WTC11 (cell line): ENCODE measurements at regions not wholly inside any gene's neighbourhood (a gene's known extent, or its start where the extent isn't known, plus 50 kb on each side); places are given as distances from the start of the nearest gene placed in this dataset.

Source experiments
- ATAC-seq: fragments of 200-7000 bp; cut with Tn5 transposase; 2 replicates; pipeline ENCODE4 v1.10.0; 2021; ENCODE audit warnings: mild to moderate bottlenecking, moderate library complexity
- CTCF ChIA-PET: fragments of 300-600 bp; sonication (Branson Sonifier 250); formaldehyde crosslinking; loops from one replicate; lab custom pipeline; 2021; ENCODE audit warnings: antibody characterized with exemption; lab: Charles Lee
- POLR2A ChIA-PET: fragments of 350-600 bp; sonication (Branson Sonifier 250); formaldehyde crosslinking; loops from one replicate; lab custom pipeline; 2021; ENCODE audit warnings: antibody characterized with exemption; lab: Charles Lee
- DNase-seq: peaks from one replicate; pipeline ENCODE4 v3.0.0; 2021; ENCODE audit warnings: low spot score
- H3K27ac Mint-ChIP-seq: 2 replicates; pipeline ENCODE4 v1.8.0; 2021; ENCODE audit warnings: mixed read lengths
- H3K27me3 Mint-ChIP-seq: 2 replicates; pipeline ENCODE4 v1.8.0; 2021; ENCODE audit warnings: low read depth, mild to moderate bottlenecking, moderate library complexity, mixed read lengths
- H3K36me3 Mint-ChIP-seq: 2 replicates; pipeline ENCODE4 v1.8.0; 2021; ENCODE audit warnings: mixed read lengths
- H3K4me1 Mint-ChIP-seq: 2 replicates; pipeline ENCODE4 v1.8.0; 2022; ENCODE audit warnings: mixed read lengths
- H3K4me3 Mint-ChIP-seq: 2 replicates; pipeline ENCODE4 v1.8.0; 2021; ENCODE audit warnings: mild to moderate bottlenecking, moderate library complexity, mixed read lengths
- H3K9me3 Mint-ChIP-seq: 2 replicates; pipeline ENCODE4 v1.8.0; 2021; ENCODE audit warnings: mixed read lengths
- ATF3 ChIP-seq: sonication (generic); formaldehyde crosslinking; conservative IDR thresholded peaks from 2 replicates; pipeline ENCODE4 v1.8.1; 2022; ENCODE audit warnings: mild to moderate bottlenecking, missing genetic modification reagents
- CDX4 ChIP-seq: fragments of 250-450 bp; sonication (Bioruptor Pico); IDR thresholded peaks from 2 replicates; pipeline ENCODE4 v1.9.0; 2021; ENCODE audit warnings: moderate library complexity, mild to moderate bottlenecking, inconsistent platforms, borderline replicate concordance
- E2F4 ChIP-seq: sonication (generic); formaldehyde crosslinking; IDR thresholded peaks from 2 replicates; pipeline ENCODE4 v1.8.1; 2022; ENCODE audit warnings: low read depth, mild to moderate bottlenecking, moderate library complexity, missing genetic modification reagents, borderline replicate concordance
- FOXJ3 ChIP-seq: sonication (generic); formaldehyde crosslinking; IDR thresholded peaks from 2 replicates; pipeline ENCODE4 v1.9.0; 2021; ENCODE audit warnings: missing genetic modification reagents, mild to moderate bottlenecking, borderline replicate concordance
- FOXK1 ChIP-seq: sonication (generic); formaldehyde crosslinking; IDR thresholded peaks from 2 replicates; pipeline ENCODE4 v1.8.0; 2022; ENCODE audit warnings: mild to moderate bottlenecking, moderate library complexity, missing genetic modification reagents
- NFATC4 ChIP-seq: fragments of 250-450 bp; sonication (Bioruptor Pico); IDR thresholded peaks from 2 replicates; pipeline ENCODE4 v1.9.0; 2021; ENCODE audit warnings: mild to moderate bottlenecking
- NFYB ChIP-seq: sonication (generic); formaldehyde crosslinking; conservative IDR thresholded peaks from 2 replicates; pipeline ENCODE4 v1.8.0; 2022; ENCODE audit warnings: low read depth, missing genetic modification reagents
- NR1H2 ChIP-seq: sonication (generic); formaldehyde crosslinking; IDR thresholded peaks from 2 replicates; pipeline ENCODE4 v1.9.0; 2021; ENCODE audit warnings: mild to moderate bottlenecking, moderate library complexity, missing genetic modification reagents
- OVOL2 ChIP-seq: fragments of 250-450 bp; sonication (Bioruptor Pico); IDR thresholded peaks from 2 replicates; pipeline ENCODE4 v1.9.0; 2021; ENCODE audit warnings: mild to moderate bottlenecking, borderline replicate concordance
- PRRX2 ChIP-seq: fragments of 250-450 bp; sonication (Bioruptor Pico); IDR thresholded peaks from 2 replicates; pipeline ENCODE4 v1.8.0; 2021; ENCODE audit warnings: mild to moderate bottlenecking
- TP53 ChIP-seq: sonication (generic); formaldehyde crosslinking; IDR thresholded peaks from 2 replicates; pipeline ENCODE4 v1.8.1; 2023; ENCODE audit warnings: mild to moderate bottlenecking, missing genetic modification reagents
- ZBTB21 ChIP-seq: sonication (generic); formaldehyde crosslinking; IDR thresholded peaks from 2 replicates; pipeline ENCODE4 v1.8.1; 2023; ENCODE audit warnings: mild to moderate bottlenecking, missing genetic modification reagents, borderline replicate concordance
- ZNF281 ChIP-seq: sonication (generic); formaldehyde crosslinking; IDR thresholded peaks from 2 replicates; pipeline ENCODE4 v1.8.0; 2023; ENCODE audit warnings: mild to moderate bottlenecking, missing genetic modification reagents
- ZNF317 ChIP-seq: sonication (generic); formaldehyde crosslinking; IDR thresholded peaks from 2 replicates; pipeline ENCODE4 v1.8.1; 2023; ENCODE audit warnings: low read depth, mild to moderate bottlenecking, moderate library complexity, missing genetic modification reagents, borderline replicate concordance
- ZNF423 ChIP-seq: fragments of 250-450 bp; sonication (Bioruptor Pico); IDR thresholded peaks from 2 replicates; pipeline ENCODE4 v2.1.2; 2022; ENCODE audit warnings: mild to moderate bottlenecking, moderate library complexity
- ZNF532 ChIP-seq: fragments of 250-450 bp; sonication (Bioruptor Pico); IDR thresholded peaks from 2 replicates; pipeline ENCODE4 v1.9.0; 2021; ENCODE audit warnings: mild to moderate bottlenecking, borderline replicate concordance

GRCh38 chr7:98691619-98692018 is 74.5 kb downstream of the NPTX2 start (continued):
- TF ChIP-seq CDX4 (no peak), E2F4 (CRISPR knock-in tag) (no peak), FOXJ3 (CRISPR knock-in tag) (no peak)

- H3K27ac Mint-ChIP-seq, result no peak overlapping the region
- TF ChIP-seq TP53 (CRISPR knock-in tag) (no peak), ATF3 (CRISPR knock-in tag) (no peak), E2F4 (CRISPR knock-in tag) (no peak), NFATC4 (CRISPR knock-in tag) (no peak), OVOL2 (CRISPR knock-in tag) (no peak), ZNF281 (CRISPR knock-in tag) (no peak), ZBTB21 (CRISPR knock-in tag) (no peak), PRRX2 (CRISPR knock-in tag) (no peak), FOXK1 (no peak), NFYB (no peak), NR1H2 (CRISPR knock-in tag) (no peak), ZNF532 (CRISPR knock-in tag) (no peak), ZNF423 (CRISPR knock-in tag) (no peak), ZNF317 (no peak)
- TF ChIP-seq, all 79 proteins: peak for 0
- ChIA-PET CTCF (no interaction called here), POLR2A (no interaction called here)
- DNase-seq (no peak), ATAC-seq (no peak)
- Mint-ChIP-seq H3K9me3 (peaks cover 41% of the 10 kb centered on the region), H3K27me3 (peaks cover 9% of the 10 kb centered on the region), H3K4me1 (no peaks in the 10 kb centered on the region), H3K36me3 (peaks cover 17% of the 10 kb centered on the region), H3K4me3 (no peak overlapping the region)
Observed at GRCh38 chr7:98697083-98697482, 80.0 kb downstream of the NPTX2 start.
